HG03108 (cell line): ENCODE measurements at regions not wholly inside any gene's neighbourhood (a gene's known extent, or its start where the extent isn't known, plus 50 kb on each side); places are given as distances from the start of the nearest gene placed in this dataset.

ENCODE experiments used
- ATAC-seq: cut with Tn5 transposase; IDR thresholded peaks from one replicate; pipeline ENCODE4 v1.9.1; 2021; ENCODE audit warnings: moderate library complexity; ENCODE audit not compliant: unreplicated experiment

- no peak for ATAC-seq
These were observed 193.4 kb upstream of the MYT1L start for GRCh38 chr2:2524348-2524941.

- no peak for ATAC-seq
These were observed 192.6 kb upstream of the MYT1L start for GRCh38 chr2:2523461-2524347.

- no peak for ATAC-seq
These were observed 189.3 kb upstream of the MYT1L start for GRCh38 chr2:2520401-2520811.

GRCh38 chr2:2519381-2519780 lies 188.3 kb upstream of the MYT1L start:
- no peak for ATAC-seq

DNA sequence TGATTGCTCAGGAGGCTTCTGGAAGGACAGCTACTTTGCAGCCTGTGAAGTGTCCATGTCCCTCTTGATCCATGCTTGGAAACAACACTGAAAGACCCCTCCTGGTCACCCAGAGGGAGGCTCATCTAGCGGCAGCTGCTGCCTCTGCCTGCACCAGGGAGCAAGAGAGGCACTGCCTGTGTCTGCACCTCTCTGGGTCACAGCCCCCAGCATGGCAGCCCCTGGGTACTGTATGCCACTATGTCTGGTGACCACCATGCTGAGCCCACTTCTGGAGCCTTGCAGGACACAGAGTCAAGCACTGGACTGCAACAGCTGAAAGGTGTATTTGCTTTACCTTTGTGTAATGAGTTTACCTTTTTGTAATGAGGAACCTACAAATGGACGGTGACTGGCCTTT lies 186.3 kb upstream of the MYT1L start:
- no peak for ATAC-seq

- no peak for ATAC-seq
These were observed 185.3 kb upstream of the MYT1L start for GRCh38 chr2:2516386-2516785.

- no peak for ATAC-seq
These were observed 181.9 kb upstream of the MYT1L start for GRCh38 chr2:2512931-2513330.

DNA sequence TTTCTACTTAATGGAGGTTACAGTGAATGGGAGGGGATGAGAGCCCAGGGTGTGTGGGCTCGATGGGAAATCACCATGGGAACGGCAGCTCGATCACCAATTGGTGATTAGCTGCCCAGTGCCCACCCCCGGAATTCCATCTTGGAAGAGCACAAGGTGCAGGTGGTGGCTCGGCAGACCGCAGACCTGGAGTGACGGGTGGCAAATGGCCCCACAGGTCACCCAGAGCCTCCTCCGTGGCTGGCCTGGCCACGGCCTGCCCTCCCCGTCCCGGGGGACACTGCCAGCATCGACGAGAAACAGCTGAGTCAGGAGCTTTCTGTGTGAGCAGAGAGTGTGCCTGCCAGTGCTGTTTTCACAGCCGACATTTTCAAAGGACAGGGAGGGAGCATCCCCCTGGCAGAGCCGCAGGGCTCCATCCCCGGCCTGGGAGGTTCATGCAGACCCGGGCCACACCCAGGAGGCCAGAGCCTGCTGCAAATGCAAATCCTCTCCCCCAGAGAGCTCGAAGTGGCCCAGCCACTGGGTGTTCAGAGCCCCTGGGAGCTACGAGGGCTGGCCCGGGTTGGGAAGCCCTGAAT lies 176.4 kb upstream of the MYT1L start:
- ATAC-seq: no peak

DNA sequence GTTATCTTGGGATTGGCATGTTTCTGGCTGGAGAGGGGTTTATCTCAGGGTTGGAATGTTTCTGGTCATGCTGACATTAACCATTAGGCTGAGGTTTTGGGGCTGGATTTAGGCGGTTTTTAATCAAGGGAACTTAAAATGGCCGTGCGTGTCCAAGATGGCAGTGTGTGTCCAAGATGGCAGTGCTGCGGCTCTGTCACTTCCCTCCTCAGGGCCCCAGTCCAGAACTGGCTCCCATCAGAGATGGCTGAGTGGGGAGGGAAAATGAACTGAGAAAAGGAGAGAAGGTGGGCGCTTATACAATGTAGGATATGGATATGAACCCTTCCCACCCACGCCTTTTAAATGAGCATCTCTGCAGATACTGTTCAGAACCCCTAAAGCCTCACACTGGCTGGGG lies 175.5 kb upstream of the MYT1L start:
- no peak for ATAC-seq

DNA sequence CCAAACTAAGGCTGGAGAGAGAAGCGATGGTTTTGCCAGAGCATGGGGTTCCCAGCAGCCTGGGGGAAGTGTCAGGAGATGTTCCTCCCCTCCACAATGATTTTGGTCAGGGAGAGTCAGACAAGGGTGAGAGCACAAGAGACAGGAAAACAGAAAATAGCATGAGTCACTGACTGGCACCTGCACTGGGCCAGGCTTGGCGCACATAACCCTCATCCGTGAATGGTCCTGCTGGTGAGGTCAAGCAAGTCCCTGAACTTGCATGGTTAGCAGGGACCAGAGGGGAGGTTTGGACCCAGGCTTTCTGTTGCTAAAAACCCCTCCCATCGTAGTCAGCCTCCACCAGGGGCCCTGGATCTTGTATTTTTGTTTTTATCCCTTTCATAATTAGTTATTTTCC lies 174.5 kb upstream of the MYT1L start:
- no peak for ATAC-seq

DNA sequence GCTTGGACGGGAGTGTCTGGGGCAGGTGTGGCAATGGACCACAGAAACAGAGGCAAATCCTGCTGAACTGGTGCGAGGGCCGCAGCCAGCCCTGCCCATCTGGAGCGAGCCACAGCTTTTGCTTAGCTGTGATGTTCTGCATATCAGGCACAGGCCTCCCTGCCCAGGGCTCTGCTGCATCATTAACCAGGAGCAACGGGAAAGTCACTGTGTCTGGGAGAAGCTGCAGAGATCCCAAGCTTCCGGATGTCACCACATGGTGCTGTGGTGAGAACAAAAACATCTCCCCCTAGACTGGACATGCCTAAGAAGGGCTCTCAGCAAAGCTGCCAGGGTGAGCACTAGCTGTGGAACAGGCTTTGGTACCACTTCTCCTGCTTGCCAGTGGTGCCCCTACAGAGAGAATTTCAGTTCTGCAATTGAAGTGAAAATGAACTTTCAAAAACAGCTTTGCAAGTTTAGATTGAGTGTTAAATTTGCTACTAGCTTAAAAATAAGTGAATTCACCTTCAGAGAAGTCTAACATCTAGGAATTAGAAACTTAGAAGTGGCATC lies 172.9 kb upstream of the MYT1L start:
- no peak for ATAC-seq

DNA sequence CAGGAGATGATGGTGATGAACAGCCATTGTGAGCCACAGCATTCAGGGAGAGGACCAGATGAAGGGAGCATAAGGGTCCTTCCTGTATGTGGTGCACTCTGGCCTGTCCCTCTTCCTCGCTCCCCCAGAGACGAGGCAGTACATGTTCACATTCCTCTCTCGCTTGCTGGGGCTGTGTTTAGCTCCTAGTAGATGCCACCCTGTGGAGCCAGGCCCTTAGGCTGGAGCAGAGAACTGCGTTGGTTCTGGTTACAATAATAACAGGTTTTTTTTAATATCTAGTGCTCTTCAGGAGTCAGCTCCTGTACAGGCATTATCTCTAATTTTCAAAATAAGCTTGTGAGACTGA lies 171.1 kb upstream of the MYT1L start:
- no peak for ATAC-seq

GRCh38 chr2:2501454-2502200 lies 170.6 kb upstream of the MYT1L start:
- ATAC-seq: no peak

- ATAC-seq: no peak
These were observed 164.5 kb upstream of the MYT1L start for GRCh38 chr2:2495606-2496005.

GRCh38 chr2:2493496-2493895 lies 162.4 kb upstream of the MYT1L start:
- ATAC-seq: no peak

DNA sequence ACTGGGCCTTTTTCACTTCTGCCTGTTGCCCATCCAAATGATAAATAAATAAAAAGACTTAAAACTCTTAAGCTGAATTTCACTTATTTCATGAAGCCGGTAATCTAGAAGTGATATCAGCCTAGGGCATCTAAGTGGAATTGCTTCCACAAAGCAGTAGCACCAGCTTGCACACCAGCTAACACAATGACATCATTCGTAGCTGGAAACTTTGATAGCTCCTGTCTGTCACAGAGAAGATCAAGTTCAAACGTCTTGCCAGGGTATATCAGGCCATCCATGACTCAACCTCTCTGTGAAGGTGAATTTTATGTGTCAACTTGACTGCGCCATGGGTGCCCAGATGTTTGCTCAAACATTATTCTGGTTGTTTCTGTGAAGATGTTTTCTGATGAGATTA lies 161.7 kb upstream of the MYT1L start:
- no peak for ATAC-seq

DNA sequence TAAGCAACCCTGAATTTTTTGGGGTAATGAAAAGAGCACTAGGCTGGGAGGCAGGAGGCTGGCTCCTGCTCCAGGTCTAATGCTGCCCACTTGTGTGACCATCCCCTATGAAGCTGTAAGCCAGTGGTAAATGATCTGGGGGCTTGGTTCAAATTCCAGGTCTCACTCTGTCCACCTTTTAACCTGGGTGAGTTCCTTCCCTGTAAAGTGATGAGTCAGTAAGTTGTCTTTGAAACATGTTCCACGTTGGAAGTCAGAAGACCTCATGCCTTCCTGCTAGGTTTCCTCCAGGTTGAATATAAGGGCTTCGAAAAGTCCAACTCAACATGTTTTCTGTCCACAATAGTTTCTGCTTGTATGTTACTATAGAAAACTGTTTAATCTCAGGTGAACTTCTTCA lies 160.9 kb upstream of the MYT1L start:
- no peak for ATAC-seq

GRCh38 chr2:2484301-2484700 lies 153.2 kb upstream of the MYT1L start:
- ATAC-seq: no peak

DNA sequence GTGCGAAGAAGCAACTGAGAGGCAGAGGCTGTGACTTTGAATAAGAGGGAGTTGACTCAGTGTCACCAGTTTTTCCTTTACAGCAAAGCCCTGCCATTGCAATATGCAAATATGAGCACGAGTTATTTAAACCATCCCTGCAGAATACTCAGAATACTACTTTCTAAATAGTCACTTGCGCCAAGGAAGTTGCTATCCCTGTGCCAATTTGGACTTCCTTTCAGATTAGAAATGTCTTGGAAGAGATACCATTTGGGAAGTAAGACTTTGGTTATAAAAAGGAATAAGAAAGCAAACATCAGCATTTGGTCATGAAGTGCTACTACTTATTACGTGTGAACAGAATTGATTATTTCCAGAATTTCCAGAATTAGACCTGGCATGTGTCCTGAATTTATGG lies 151.8 kb upstream of the MYT1L start:
- ATAC-seq: no peak

GRCh38 chr2:2472881-2473280 lies 141.8 kb upstream of the MYT1L start:
- ATAC-seq: no peak

- no peak for ATAC-seq
These were observed 141.0 kb upstream of the MYT1L start for GRCh38 chr2:2472044-2472443.
